Pons (tissue), 1 donor: ENCODE measurements at regions not wholly inside any gene's neighbourhood (a gene's known extent, or its start where the extent isn't known, plus 50 kb on each side); places are given as distances from the start of the nearest gene placed in this dataset.

ENCODE experiments used
- DNase-seq: peaks from one replicate; pipeline ENCODE4 v3.0.0-alpha.2; 2016; ENCODE audit warnings: low spot score

DNA sequence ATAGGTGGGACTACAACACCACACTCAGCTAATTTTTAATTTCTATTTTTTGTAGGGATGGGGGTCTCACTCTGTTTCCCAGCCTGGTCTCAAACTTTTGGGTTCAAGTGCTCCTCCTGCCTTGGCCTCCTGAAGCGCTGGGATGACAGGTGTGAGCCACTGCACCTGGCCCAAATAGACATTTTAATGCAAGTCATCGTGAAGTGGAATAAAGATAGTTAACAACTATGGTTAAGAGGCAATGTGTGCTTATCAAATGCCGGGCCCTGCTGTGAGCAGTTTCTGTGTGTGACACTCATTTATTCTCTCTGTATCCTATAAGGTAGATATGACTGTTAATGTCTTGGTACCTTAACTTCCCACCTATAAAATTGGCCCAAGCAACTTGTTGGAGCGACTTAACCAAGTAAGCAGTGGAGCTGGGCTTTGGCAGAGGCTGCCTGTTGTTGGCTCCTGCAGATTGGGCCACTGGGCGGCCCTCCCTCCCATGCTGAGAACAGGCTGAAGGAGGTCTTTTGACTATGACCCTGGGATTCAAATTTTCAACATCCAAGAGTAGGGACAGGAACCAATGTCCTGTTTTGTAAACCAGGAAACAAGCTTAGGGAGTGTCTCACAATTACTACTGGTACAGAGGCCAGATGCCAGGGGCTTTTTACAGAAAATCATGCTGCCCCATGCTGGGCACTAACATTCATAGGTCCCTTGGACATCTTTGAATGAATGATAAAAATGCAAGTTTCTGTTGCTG is 450.7 kb downstream of the TSHZ3 start:
- no peak for DNase-seq

GRCh38 chr19:30897553-30897952 is 451.7 kb downstream of the TSHZ3 start:
- no peak for DNase-seq

DNA sequence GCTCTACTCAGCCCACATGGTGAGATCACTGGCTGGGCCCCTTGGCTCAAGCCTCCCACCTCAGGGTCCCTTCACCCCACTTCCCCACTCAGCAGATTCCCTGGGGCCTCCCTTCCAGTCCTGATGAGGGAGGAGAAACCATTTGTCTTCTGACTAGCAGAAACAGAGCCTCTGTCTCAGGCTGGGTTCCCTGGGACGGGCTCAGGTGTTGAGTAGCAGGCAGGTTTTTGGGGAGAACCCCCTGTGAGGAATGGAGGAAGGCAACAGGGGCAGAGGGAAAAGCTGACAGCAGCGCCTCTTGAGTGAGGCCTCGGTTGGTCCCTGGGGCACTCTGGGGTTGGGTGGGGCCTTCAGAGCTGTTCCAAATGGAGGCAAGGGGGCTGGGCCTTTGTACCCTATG is 452.2 kb downstream of the TSHZ3 start:
- DNase-seq = no peak

DNA sequence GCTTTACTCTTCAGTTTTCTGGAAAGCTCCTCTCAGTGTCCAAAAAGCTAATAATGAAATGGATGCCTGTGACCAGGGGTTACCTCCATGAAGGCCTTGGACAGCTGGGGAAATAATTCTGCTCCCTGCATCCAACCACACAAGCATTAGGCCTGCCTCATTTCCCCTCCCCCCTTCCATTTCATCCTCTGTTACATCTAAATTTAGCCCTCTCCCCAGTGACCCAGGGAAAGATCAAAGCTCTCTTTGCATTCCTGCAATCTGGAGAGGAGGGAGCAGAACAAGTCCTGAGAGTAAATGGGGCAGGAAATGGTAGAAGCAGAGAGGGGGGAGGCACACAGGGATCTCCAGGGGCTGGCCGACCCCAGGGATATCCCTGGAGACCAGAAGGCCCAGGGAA is 452.7 kb downstream of the TSHZ3 start:
- no peak for DNase-seq

DNA sequence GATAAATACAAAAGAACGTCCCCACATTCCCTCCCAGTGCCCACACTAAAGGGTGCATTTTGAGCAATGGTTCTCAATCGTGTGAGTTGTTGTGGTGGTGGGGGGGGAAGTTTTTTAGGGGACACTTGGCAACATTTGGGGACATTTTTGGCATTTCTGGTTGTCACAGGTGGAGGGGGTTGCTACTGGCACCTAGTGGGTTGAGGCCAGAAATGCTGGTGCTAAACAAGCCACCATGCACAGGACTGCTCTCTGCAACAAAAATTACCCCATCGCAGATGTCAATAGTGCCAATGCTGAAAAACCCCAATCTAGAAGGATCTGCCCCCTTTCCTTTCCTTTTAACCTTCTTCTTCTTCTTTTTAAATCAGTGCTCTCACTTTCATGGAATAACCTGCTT is 453.3 kb downstream of the TSHZ3 start:
- DNase-seq = no peak

GRCh38 chr19:30891051-30891450 is 458.2 kb downstream of the TSHZ3 start:
- no peak for DNase-seq

DNA sequence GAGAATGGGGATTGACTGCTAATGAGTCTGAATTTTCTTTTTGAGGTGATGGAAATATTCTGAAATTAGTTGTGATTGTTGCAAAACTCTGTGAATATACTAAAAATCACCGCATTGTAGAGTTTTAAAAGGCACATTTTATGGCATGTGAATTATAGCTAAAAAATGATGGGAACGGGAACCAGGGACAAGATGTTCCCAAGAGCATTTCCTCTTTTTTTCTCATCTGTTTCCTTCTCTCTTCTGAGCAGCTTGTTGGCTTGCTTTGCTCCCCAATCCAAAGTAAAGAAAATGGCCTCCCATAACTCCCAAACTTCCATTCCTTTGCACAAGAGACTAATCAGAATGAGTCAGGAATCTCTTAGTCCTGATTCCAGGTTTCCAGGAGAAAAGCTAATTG is 459.2 kb downstream of the TSHZ3 start:
- DNase-seq = no peak

- no peak for DNase-seq
Measured at GRCh38 chr19:30888937-30889336, 460.3 kb downstream of the TSHZ3 start.

DNA sequence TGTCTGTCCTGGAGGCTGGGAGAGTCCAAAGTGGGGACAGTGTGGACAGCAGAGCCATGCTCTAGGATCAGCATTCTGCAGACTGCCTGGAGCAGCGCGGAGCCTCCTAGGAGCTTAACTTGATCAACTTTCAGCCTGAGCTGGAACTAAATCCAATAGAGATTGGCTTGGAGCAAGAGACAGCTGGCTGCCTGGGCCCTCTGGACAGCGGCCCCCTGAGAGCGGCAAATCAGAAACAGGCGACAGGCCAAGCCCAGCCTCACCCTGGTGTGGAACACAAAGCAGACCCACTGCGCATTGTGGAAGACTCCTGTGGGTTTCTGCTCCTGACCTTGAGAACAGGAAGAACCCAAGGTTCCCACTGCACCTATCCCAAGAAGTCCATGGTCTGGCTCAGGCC is 462.2 kb downstream of the TSHZ3 start:
- no peak for DNase-seq

DNA sequence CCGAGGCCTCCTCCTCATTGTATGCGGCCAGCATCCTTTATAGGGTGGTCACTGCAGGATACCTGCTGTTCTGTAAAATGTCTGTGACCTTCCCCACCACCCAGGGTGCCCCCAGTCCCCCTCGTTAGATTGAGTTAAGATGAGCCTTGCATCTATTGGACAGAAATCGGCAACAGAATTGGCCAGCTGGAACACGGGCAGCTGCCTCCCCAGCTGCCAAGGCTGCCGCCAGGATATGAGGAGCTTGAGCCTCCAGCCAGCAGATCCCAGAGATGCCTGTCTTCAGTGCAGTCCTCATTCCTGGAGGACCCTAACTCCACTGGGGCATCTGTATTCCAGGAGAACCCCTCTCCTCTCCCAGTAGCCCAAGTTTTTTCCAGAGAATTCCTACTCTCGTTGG is 463.0 kb downstream of the TSHZ3 start:
- DNase-seq = no peak

GRCh38 chr19:30884146-30884812 is 465.0 kb downstream of the TSHZ3 start:
- no peak for DNase-seq

- no peak for DNase-seq
Measured at GRCh38 chr19:30883071-30883470, 466.2 kb downstream of the TSHZ3 start.

- peak; percentile 23 for DNase-seq
Measured at GRCh38 chr19:30882411-30883005, 466.7 kb downstream of the TSHZ3 start.

GRCh38 chr19:30881930-30882329 is 467.3 kb downstream of the TSHZ3 start:
- DNase-seq = no peak

- no peak for DNase-seq
Measured at GRCh38 chr19:30881281-30881680, 468.0 kb downstream of the TSHZ3 start.

DNA sequence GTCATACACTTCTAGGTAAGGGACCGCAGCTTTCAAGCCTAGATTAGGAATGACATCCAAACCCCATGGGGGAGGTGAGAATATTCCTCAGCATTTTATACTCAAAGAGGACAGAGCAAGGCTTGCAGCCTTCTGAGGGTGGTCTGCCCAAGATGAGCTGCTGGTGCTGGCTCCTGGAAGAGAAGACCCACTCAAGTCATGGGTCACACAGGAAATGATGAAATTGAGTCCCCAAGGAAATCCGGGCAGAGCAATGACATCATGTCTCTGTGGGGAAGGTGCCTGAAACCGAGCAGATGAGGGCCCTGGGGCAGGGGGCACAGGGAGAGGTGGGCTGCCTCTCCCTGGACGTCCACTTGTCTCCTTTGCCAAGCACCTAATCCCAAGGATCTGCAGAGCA is 468.7 kb downstream of the TSHZ3 start:
- no peak for DNase-seq

GRCh38 chr19:30880151-30880550 is 469.1 kb downstream of the TSHZ3 start:
- DNase-seq = no peak

DNA sequence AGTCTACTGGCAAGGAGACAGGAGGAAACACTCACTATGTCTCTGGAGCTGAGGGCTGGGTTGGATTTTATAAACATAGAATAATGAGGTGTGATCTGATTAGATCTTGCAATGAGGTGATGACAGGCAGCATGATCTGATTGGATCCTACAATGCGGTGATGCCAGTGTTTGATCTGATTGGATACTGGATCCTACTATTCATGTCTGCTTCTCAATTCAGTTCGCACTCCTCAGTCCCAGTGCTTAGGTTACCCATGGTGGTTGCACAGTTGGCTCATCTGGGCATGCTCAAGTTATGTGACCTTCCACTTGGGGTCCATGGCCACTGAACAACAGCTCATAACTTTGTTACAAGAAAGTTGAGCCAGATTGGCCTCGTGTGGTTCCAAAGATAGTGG is 469.5 kb downstream of the TSHZ3 start:
- no peak for DNase-seq

- DNase-seq = no peak
Measured at GRCh38 chr19:30879225-30879624, 470.0 kb downstream of the TSHZ3 start.

DNA sequence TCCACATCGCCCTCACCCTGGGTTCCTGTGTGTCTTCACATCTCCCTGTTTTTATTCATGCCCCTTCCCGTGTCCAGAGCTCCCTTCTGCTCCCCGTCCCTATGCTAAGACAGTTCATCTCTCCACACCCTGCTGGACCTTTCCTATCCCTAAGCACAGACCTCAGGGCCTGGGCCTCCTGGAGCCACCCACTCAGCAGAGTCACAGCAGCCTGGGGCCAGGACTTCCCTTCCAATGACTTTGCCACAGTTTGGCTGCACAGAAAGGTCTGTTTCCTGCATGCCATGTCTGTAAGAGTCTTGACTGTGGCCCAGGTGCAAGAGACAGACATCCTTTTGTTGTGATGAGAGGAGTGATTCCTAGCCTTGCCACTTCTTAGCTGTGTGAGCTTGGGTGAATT is 470.7 kb downstream of the TSHZ3 start:
- no peak for DNase-seq

GRCh38 chr19:30877661-30878113 is 471.5 kb downstream of the TSHZ3 start:
- DNase-seq = peak; percentile 68

GRCh38 chr19:30873691-30874090 is 475.5 kb downstream of the TSHZ3 start:
- no peak for DNase-seq

GRCh38 chr19:30873003-30873402 is 476.2 kb downstream of the TSHZ3 start:
- no peak for DNase-seq
